A673 (cell line): ENCODE measurements at regions not wholly inside any gene's neighbourhood (a gene's known extent, or its start where the extent isn't known, plus 50 kb on each side); places are given as distances from the start of the nearest gene placed in this dataset.

ENCODE experiments used
- CTCF ChIP-seq: fragments of 300-800, 200-600 bp; sonication (generic); conservative IDR thresholded peaks from 2 replicates; pipeline ENCODE4 v1.5.1; 2017; ENCODE audit warnings: low read depth, mild to moderate bottlenecking, antibody characterized with exemption, low read length, moderate library complexity, mixed read lengths
- EZH2 ChIP-seq: fragments of 200-600 bp; sonication (generic); IDR thresholded peaks from 2 replicates; pipeline ENCODE4 v1.6.1; 2017; ENCODE audit warnings: borderline replicate concordance, low read depth, mild to moderate bottlenecking, mixed read lengths, antibody characterized with exemption, low read length; ENCODE audit not compliant: poor library complexity, severe bottlenecking

- TF ChIP-seq CTCF (no peak), EZH2 (no peak)
These were observed 69.2 kb downstream of the BLID start for GRCh38 chr11:122046846-122047245.
